PC-9 (cell line): ENCODE measurements at regions not wholly inside any gene's neighbourhood (a gene's known extent, or its start where the extent isn't known, plus 50 kb on each side); places are given as distances from the start of the nearest gene placed in this dataset.

Experiments
- BruUV-seq: library from RNA; stranded (reverse); fragments of 400-500 nt; replicated peaks from 2 replicates; lab custom pipeline; 2021; lab: Mats Ljungman, UMichigan
- CTCF ChIA-PET: fragments of 300-600 bp; sonication (Branson Sonifier 250); formaldehyde crosslinking; loops from one replicate; lab custom pipeline; 2022; ENCODE audit warnings: antibody characterized with exemption; lab: Charles Lee
- POLR2A ChIA-PET: fragments of 300-600 bp; sonication (Branson Sonifier 250); formaldehyde crosslinking; loops from one replicate; lab custom pipeline; 2022; ENCODE audit warnings: antibody characterized with exemption; ENCODE audit not compliant: unreplicated experiment; lab: Charles Lee
- DNase-seq, 2 experiments: peaks; one replicate each; pipeline versions ENCODE4 v3.0.0 to v3.0.0-alpha.2; 2015 to 2022; ENCODE audit warnings: mixed read lengths in 1 of 2
- H2AFZ ChIP-seq: fragments of 200-600 bp; sonication (generic); 2 replicates; pipeline ENCODE4 v1.8.1; 2017; ENCODE audit warnings: antibody characterized with exemption
- H3F3A ChIP-seq: fragments of 200-600 bp; sonication (generic); 2 replicates; pipeline ENCODE4 v1.8.1; 2017; ENCODE audit warnings: antibody characterized with exemption, mild to moderate bottlenecking, low read depth; ENCODE audit not compliant: insufficient read depth
- H3K27ac ChIP-seq: fragments of 200-600 bp; sonication (generic); 2 replicates; pipeline ENCODE4 v1.6.1; 2016; ENCODE audit warnings: mixed run types
- H3K27me3 ChIP-seq: fragments of 200-600 bp; sonication (generic); 2 replicates; pipeline ENCODE4 v1.6.1; 2016; ENCODE audit warnings: low read depth, mixed run types; ENCODE audit not compliant: insufficient read depth
- H3K36me3 ChIP-seq: fragments of 200-600 bp; sonication (generic); 2 replicates; pipeline ENCODE4 v1.6.1; 2016; ENCODE audit warnings: low read depth, mixed run types
- H3K4me1 ChIP-seq: fragments of 200-600 bp; sonication (generic); replicated peaks from 2 replicates; pipeline ENCODE4 v1.6.1; 2016; ENCODE audit warnings: mixed run types; ENCODE audit not compliant: insufficient read depth
- H3K4me2 ChIP-seq: fragments of 200-600 bp; sonication (generic); 2 replicates; pipeline ENCODE4 v1.6.1; 2017; ENCODE audit warnings: mixed run types
- H3K4me3 ChIP-seq: fragments of 200-600 bp; sonication (generic); 2 replicates; pipeline ENCODE4 v1.6.1; 2016; ENCODE audit warnings: mixed run types
- H3K79me2 ChIP-seq: fragments of 200-600 bp; sonication (generic); 2 replicates; pipeline ENCODE4 v1.6.1; 2017; ENCODE audit warnings: low read depth, mixed run types
- H3K9me2 ChIP-seq: fragments of 200-600 bp; sonication (generic); 2 replicates; pipeline ENCODE4 v1.8.1; 2017; ENCODE audit warnings: mild to moderate bottlenecking; ENCODE audit not compliant: insufficient read depth
- H3K9me3 ChIP-seq: fragments of 200-600 bp; sonication (generic); 2 replicates; pipeline ENCODE4 v1.8.1; 2016; ENCODE audit warnings: low read depth; ENCODE audit not compliant: insufficient read depth
- H4K20me1 ChIP-seq: fragments of 200-600 bp; sonication (generic); 2 replicates; pipeline ENCODE4 v1.8.1; 2017; ENCODE audit not compliant: insufficient read depth
- EZH2 ChIP-seq: fragments of 200-600 bp; sonication (generic); IDR thresholded peaks from 2 replicates; pipeline ENCODE4 v1.8.0; 2017; ENCODE audit warnings: antibody characterized with exemption, low read depth
- intact Hi-C: fragments of 100-400 bp; cut with micrococcal nuclease; formaldehyde crosslinking; loops from one replicate; pipeline ENCODE4 v1.10.0; 2022; ENCODE audit not compliant: unreplicated experiment
- TF ChIP-seq, protein P1 (sequence below): fragments of 200-600 bp; sonication (generic); conservative IDR thresholded peaks from 2 replicates; pipeline ENCODE4 v1.6.1; 2017; ENCODE audit warnings: mixed run types, antibody characterized with exemption, mild to moderate bottlenecking, moderate library complexity

- no peaks in the 10 kb centered on the region; the same call in 1 of the 2 replicates for H3K4me1 ChIP-seq
- H3K9me2 ChIP-seq = no peaks in the 10 kb centered on the region
- no peak for DNase-seq
- no TSS peak for BruUV-seq
- TF ChIP-seq, protein P1, sequence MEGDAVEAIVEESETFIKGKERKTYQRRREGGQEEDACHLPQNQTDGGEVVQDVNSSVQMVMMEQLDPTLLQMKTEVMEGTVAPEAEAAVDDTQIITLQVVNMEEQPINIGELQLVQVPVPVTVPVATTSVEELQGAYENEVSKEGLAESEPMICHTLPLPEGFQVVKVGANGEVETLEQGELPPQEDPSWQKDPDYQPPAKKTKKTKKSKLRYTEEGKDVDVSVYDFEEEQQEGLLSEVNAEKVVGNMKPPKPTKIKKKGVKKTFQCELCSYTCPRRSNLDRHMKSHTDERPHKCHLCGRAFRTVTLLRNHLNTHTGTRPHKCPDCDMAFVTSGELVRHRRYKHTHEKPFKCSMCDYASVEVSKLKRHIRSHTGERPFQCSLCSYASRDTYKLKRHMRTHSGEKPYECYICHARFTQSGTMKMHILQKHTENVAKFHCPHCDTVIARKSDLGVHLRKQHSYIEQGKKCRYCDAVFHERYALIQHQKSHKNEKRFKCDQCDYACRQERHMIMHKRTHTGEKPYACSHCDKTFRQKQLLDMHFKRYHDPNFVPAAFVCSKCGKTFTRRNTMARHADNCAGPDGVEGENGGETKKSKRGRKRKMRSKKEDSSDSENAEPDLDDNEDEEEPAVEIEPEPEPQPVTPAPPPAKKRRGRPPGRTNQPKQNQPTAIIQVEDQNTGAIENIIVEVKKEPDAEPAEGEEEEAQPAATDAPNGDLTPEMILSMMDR = no peak
- no peak overlapping the region for H3K27ac ChIP-seq
- no peak overlapping the region for H2AFZ ChIP-seq
- H3K27me3 ChIP-seq = no peaks in the 10 kb centered on the region
- no peaks in the 10 kb centered on the region for H3F3A ChIP-seq
- no peak overlapping the region for H3K4me3 ChIP-seq
- H4K20me1 ChIP-seq = no peaks in the 10 kb centered on the region
- H3K36me3 ChIP-seq = no peaks in the 10 kb centered on the region
- H3K9me3 ChIP-seq = no peaks in the 10 kb centered on the region
- intact Hi-C loops = loop anchor here (10.0 kb wide), 1 partner anchor 103 kb away; the partner anchor contains the start of gene FOXA2
- ChIA-PET POLR2A (no interaction called here), CTCF (no interaction called here)
- H3K4me2 ChIP-seq = no peak overlapping the region
- H3K79me2 ChIP-seq = no peaks in the 10 kb centered on the region
These were observed 103.4 kb upstream of the FOXA2 start for GRCh38 chr20:22687676-22688349.

DNA sequence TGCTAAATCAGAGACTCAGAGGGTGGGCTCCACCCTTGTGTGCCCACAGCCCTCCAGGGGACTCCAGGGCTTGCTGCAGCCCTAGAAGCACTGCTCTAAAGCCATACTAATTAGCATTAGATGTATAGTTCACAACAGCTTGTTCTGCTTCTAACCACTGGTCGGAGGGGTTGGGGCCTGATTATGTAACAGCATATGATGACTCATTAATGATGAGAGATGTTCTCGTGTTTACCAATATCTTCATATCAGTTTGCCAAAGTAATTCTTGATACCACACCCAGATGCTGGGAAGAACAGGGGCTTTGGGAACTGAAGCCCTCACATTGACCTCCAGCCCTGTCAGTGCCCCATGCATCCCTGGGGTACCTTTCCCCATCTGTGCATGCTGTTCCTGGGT lies 104.1 kb upstream of the FOXA2 start:
- no peaks in the 10 kb centered on the region for H4K20me1 ChIP-seq
- ChIA-PET POLR2A (no interaction called here), CTCF (no interaction called here)
- no peaks in the 10 kb centered on the region for H3K9me2 ChIP-seq
- no peak overlapping the region for H3K4me2 ChIP-seq
- no peak for TF ChIP-seq EZH2
- TF ChIP-seq, protein P1 = no peak
- intact Hi-C loops = loop anchor here (10.0 kb wide), 1 partner anchor 104 kb away; the partner anchor contains the start of gene FOXA2
- DNase-seq = no peak
- no peaks in the 10 kb centered on the region for H3K79me2 ChIP-seq
- H2AFZ ChIP-seq = no peak overlapping the region
- no peak overlapping the region for H3K27ac ChIP-seq
- H3K4me1 ChIP-seq = no peaks in the 10 kb centered on the region; the same call in 1 of the 2 replicates
- no peaks in the 10 kb centered on the region for H3F3A ChIP-seq
- BruUV-seq = no TSS peak
- H3K4me3 ChIP-seq = no peak overlapping the region
- no peaks in the 10 kb centered on the region for H3K36me3 ChIP-seq
- no peaks in the 10 kb centered on the region for H3K9me3 ChIP-seq
- no peaks in the 10 kb centered on the region for H3K27me3 ChIP-seq

GRCh38 chr20:22689266-22689665 lies 104.9 kb upstream of the FOXA2 start:
- TF ChIP-seq, protein P1 = no peak
- TF ChIP-seq EZH2 = no peak
- BruUV-seq = no TSS peak
- intact Hi-C loops = loop anchor here (10.0 kb wide), 1 partner anchor 104 kb away; the partner anchor contains the start of gene FOXA2
- Histone ChIP-seq H3K27me3 (no peaks in the 10 kb centered on the region), H3K4me1 (no peaks in the 10 kb centered on the region; the same call in 1 of the 2 replicates), H3K27ac (no peak overlapping the region), H3K36me3 (no peaks in the 10 kb centered on the region), H3K4me3 (no peak overlapping the region), H3F3A (no peaks in the 10 kb centered on the region), H3K4me2 (no peak overlapping the region), H4K20me1 (no peaks in the 10 kb centered on the region), H3K9me3 (no peaks in the 10 kb centered on the region), H2AFZ (no peak overlapping the region), H3K9me2 (no peaks in the 10 kb centered on the region), H3K79me2 (no peaks in the 10 kb centered on the region)
- DNase-seq = no peak
- POLR2A ChIA-PET = no interaction called here
- CTCF ChIA-PET = no interaction called here
